ENCODE measurements at regions not wholly inside any gene's neighbourhood (a gene's known extent, or its start where the extent isn't known, plus 50 kb on each side); places are given as distances from the start of the nearest gene placed in this dataset.

- intact Hi-C loops (cut with DNase I; ENCODE audit: low total_unique reads): no loop called here
- Histone ChIP-seq H3K4me1 (peaks cover 0 to 22% (median 0%) of the 10 kb centered on the region in 4 donors), H3K27me3 (no peaks in the 10 kb centered on the region), H3K9me3 (no peaks in the 10 kb centered on the region), H3K36me3 (no peaks in the 10 kb centered on the region), H3K4me3 (no peak overlapping the region), H3K27ac (no peak overlapping the region)
- DNase-seq: peak in 1 of 2 donors; percentile 55
- WGBS, 5 donors: 56 to 72% (median 65%) methylated on average over 6 of the region's 6 CpGs
- TF ChIP-seq POLR2AphosphoS5 (IDR thresholded peaks at IDR 0.05) (no peak), POLR2A (IDR thresholded peaks at IDR 0.05) (no peak), EP300 (IDR thresholded peaks at IDR 0.05) (no peak)
- TF ChIP-seq, protein P1, sequence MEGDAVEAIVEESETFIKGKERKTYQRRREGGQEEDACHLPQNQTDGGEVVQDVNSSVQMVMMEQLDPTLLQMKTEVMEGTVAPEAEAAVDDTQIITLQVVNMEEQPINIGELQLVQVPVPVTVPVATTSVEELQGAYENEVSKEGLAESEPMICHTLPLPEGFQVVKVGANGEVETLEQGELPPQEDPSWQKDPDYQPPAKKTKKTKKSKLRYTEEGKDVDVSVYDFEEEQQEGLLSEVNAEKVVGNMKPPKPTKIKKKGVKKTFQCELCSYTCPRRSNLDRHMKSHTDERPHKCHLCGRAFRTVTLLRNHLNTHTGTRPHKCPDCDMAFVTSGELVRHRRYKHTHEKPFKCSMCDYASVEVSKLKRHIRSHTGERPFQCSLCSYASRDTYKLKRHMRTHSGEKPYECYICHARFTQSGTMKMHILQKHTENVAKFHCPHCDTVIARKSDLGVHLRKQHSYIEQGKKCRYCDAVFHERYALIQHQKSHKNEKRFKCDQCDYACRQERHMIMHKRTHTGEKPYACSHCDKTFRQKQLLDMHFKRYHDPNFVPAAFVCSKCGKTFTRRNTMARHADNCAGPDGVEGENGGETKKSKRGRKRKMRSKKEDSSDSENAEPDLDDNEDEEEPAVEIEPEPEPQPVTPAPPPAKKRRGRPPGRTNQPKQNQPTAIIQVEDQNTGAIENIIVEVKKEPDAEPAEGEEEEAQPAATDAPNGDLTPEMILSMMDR (IDR thresholded peaks at IDR 0.05): no peak
Observed at GRCh38 chr2:175854665-175855064, 147.4 kb downstream of the LNPK start.

DNA sequence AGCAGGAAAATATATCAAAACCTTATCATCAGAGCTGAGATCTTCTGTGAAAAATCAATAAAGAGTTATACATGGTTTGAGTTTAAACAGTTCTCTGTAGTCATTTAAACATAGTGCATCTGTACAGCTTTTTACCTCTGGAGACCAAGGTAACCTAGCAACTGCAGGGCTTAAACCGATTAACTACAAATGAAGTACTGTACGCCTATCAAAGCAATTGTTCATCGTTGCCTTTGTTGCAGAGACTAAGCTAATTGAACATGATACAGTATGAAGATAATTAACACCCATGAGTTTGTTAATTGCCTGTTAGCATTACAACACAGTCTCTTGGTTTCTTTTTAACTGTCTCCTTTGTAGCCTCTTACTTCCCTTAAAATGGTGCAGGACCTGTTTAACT is 147.9 kb downstream of the LNPK start:
- H3K4me1 ChIP-seq: peaks cover 0 to 22% (median 0%) of the 10 kb centered on the region in 4 donors
- no peaks in the 10 kb centered on the region for H3K27me3 ChIP-seq
- no peak overlapping the region for H3K4me3 ChIP-seq
- no peak overlapping the region for H3K27ac ChIP-seq
- TF ChIP-seq, protein P1 (IDR thresholded peaks at IDR 0.05): no peak
- TF ChIP-seq POLR2A (IDR thresholded peaks at IDR 0.05) (no peak), EP300 (IDR thresholded peaks at IDR 0.05) (no peak), POLR2AphosphoS5 (IDR thresholded peaks at IDR 0.05) (no peak)
- DNase-seq: peak in 1 of 2 donors; percentile 50
- WGBS, 5 donors: 29 to 50% (median 42%) methylated on average over 3 of the region's 3 CpGs
- intact Hi-C loops (cut with DNase I; ENCODE audit: low total_unique reads): no loop called here
- H3K36me3 ChIP-seq: no peaks in the 10 kb centered on the region
- H3K9me3 ChIP-seq: no peaks in the 10 kb centered on the region

DNA sequence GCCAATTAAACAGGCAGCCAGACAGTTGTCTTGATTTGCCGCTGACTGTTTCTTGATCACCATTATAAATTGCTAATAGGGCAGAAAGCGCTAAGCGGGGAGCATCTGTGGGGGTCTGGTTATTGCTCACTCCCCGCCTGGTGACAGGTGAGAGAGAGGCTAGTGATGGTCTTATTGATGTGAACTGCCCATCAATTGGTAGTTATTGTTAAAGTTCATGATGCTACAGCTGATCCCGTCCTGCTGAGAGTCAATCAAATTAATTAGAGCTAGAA is 148.5 kb downstream of the LNPK start:
- H3K9me3 ChIP-seq: no peaks in the 10 kb centered on the region
- DNase-seq: no peak
- TF ChIP-seq, protein P1 (IDR thresholded peaks at IDR 0.05): no peak
- TF ChIP-seq POLR2AphosphoS5 (IDR thresholded peaks at IDR 0.05) (no peak), POLR2A (IDR thresholded peaks at IDR 0.05) (no peak), EP300 (IDR thresholded peaks at IDR 0.05) (no peak)
- no peak overlapping the region for H3K4me3 ChIP-seq
- intact Hi-C loops (cut with DNase I; ENCODE audit: low total_unique reads): no loop called here
- H3K27me3 ChIP-seq: no peaks in the 10 kb centered on the region
- H3K36me3 ChIP-seq: no peaks in the 10 kb centered on the region
- WGBS, 5 donors: 64 to 80% (median 71%) methylated on average over 5 of the region's 5 CpGs
- H3K27ac ChIP-seq: no peak overlapping the region
- H3K4me1 ChIP-seq: peaks cover 0 to 22% (median 0%) of the 10 kb centered on the region in 4 donors

DNA sequence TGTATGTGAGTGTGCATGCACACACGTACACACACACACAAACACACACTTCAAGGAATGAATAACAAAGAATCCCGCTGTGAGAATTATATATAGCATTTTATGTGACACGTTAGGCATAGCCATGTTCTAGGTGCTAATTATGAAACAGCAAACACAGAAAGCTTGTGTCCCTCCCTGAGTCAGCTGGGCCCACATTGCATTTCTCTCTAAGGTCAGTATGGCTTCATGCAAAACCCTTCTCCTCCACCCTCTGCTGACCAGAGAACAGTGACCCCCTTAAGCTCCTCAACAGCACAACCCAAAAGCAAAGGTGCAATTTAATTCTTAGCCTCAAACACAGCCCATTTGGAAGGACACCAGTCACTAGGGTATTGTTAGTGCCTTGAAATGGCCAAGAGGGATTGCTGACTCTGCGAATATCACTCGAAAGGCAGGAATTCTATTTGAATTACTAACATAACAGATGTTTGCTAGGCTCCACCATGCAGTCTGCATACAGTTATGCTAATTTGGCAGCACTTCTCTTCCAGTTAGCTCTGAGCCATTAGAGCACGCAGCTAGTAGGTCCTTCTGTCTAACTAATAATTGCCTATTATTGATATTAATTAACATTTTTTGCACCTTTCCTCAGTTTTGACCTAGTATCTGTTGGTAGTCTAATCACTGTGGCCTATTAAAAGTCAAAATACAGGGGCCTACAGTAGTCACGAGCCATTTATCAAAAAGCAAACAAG is 149.0 kb downstream of the LNPK start:
- 65 to 76% (median 70%) methylated on average over 7 of the region's 7 CpGs for WGBS, 5 donors
- H3K4me3 ChIP-seq: no peak overlapping the region
- H3K9me3 ChIP-seq: no peaks in the 10 kb centered on the region
- intact Hi-C loops (cut with DNase I; ENCODE audit: low total_unique reads): no loop called here
- no peak for TF ChIP-seq EP300 (IDR thresholded peaks at IDR 0.05)
- TF ChIP-seq POLR2AphosphoS5 (IDR thresholded peaks at IDR 0.05): no peak
- TF ChIP-seq, protein P1 (IDR thresholded peaks at IDR 0.05): no peak
- no peak for TF ChIP-seq POLR2A (IDR thresholded peaks at IDR 0.05)
- H3K27ac ChIP-seq: no peak overlapping the region
- H3K36me3 ChIP-seq: no peaks in the 10 kb centered on the region
- DNase-seq: no peak
- H3K4me1 ChIP-seq: peaks cover 0 to 22% (median 0%) of the 10 kb centered on the region in 4 donors
- H3K27me3 ChIP-seq: no peaks in the 10 kb centered on the region
